ENCODE measurements at regions not wholly inside any gene's neighbourhood (a gene's known extent, or its start where the extent isn't known, plus 50 kb on each side); places are given as distances from the start of the nearest gene placed in this dataset.

GRCh38 chr13:99819967-99820366 is 151.6 kb downstream of the ZIC5 start:
- no peak for DNase-seq

- DNase-seq: no peak
Observed at GRCh38 chr13:99816321-99816720, 155.2 kb downstream of the ZIC5 start.

GRCh38 chr13:99813336-99814095 is 158.1 kb downstream of the ZIC5 start:
- DNase-seq: no peak

- peak; percentile 85 for DNase-seq
Observed at GRCh38 chr13:99812625-99813024, 158.9 kb downstream of the ZIC5 start.

GRCh38 chr13:99811067-99811700 is 160.4 kb downstream of the ZIC5 start:
- no peak for DNase-seq

GRCh38 chr13:99809926-99810325 is 161.6 kb downstream of the ZIC5 start:
- peak; percentile 85 for DNase-seq

GRCh38 chr13:99809496-99809895 is 162.1 kb downstream of the ZIC5 start:
- no peak for DNase-seq

- no peak for DNase-seq
Observed at GRCh38 chr13:99808786-99809185, 162.8 kb downstream of the ZIC5 start.

GRCh38 chr13:99806671-99807070 is 164.9 kb downstream of the ZIC5 start:
- no peak for DNase-seq

- DNase-seq: no peak
Observed at GRCh38 chr13:99805361-99805760, 166.2 kb downstream of the ZIC5 start.

- no peak for DNase-seq
Observed at GRCh38 chr13:99803141-99803540, 168.4 kb downstream of the ZIC5 start.

- DNase-seq: no peak
Observed at GRCh38 chr13:99802416-99802815, 169.2 kb downstream of the ZIC5 start.

GRCh38 chr13:99800951-99801350 is 170.6 kb downstream of the ZIC5 start:
- no peak for DNase-seq

- no peak for DNase-seq
Observed at GRCh38 chr13:99800011-99800410, 171.6 kb downstream of the ZIC5 start.

- no peak for DNase-seq
Observed at GRCh38 chr13:99798756-99799155, 172.8 kb downstream of the ZIC5 start.

- no peak for DNase-seq
Observed at GRCh38 chr13:99797691-99798090, 173.9 kb downstream of the ZIC5 start.

GRCh38 chr13:99796175-99796819 is 175.3 kb downstream of the ZIC5 start:
- DNase-seq: peak; percentile 10

- no peak for DNase-seq
Observed at GRCh38 chr13:99792079-99792921, 179.3 kb downstream of the ZIC5 start.

GRCh38 chr13:99782669-99783068 is 188.9 kb downstream of the ZIC5 start:
- DNase-seq: no peak

- DNase-seq: no peak
Observed at GRCh38 chr13:99778500-99778899, 193.1 kb downstream of the ZIC5 start.

- no peak for DNase-seq
Observed at GRCh38 chr13:99777873-99778272, 193.7 kb downstream of the ZIC5 start.

- DNase-seq: no peak
Observed at GRCh38 chr13:99774644-99775043, 196.9 kb downstream of the ZIC5 start.

- DNase-seq: no peak
Observed at GRCh38 chr13:99768986-99769385, 202.6 kb downstream of the ZIC5 start.
